HepG2 (cell line): ENCODE measurements at regions not wholly inside any gene's neighbourhood (a gene's known extent, or its start where the extent isn't known, plus 50 kb on each side); places are given as distances from the start of the nearest gene placed in this dataset.

Experiments
- ATAC-seq: fragments of 200-7000 bp; cut with Tn5 transposase; 3 replicates; pipeline ENCODE4 v1.9.1; 2020; ENCODE audit warnings: mild to moderate bottlenecking, moderate library complexity
- BruUV-seq: library from RNA; stranded (reverse); fragments of 400-500 nt; replicated peaks from 2 replicates; lab custom pipeline; 2021; lab: Mats Ljungman, UMichigan
- CTCF ChIA-PET: fragments of 300-600 bp; formaldehyde crosslinking; extraction: SDS; loops from one replicate; lab custom pipeline; 2021; ENCODE audit warnings: low total read pairs, inconsistent platforms, low intra/inter-chr PET ratio; lab: Yijun Ruan, JAX
- POLR2A ChIA-PET: fragments of 350-600 bp; sonication (Branson Sonifier 250); formaldehyde crosslinking; loops from one replicate; lab custom pipeline; 2020; ENCODE audit warnings: antibody characterized with exemption, inconsistent platforms; lab: Yijun Ruan, JAX
- DNase-seq: peaks from one replicate; pipeline ENCODE4 v3.0.0-alpha.2; 2015; ENCODE audit warnings: low spot score
- FAIRE-seq: peaks from 3 replicates; lab custom pipeline; 2011; peaks lifted over from hg19 to GRCh38; lab: Jason Lieb, UNC
- H2AFZ ChIP-seq: one replicate; pipeline ENCODE4 v1.6.1; 2011; ENCODE audit warnings: low read length, inconsistent platforms
- H3K27ac ChIP-seq: fragments of 300-600 bp; 3 replicates; pipeline ENCODE4 v1.8.0; 2011; ENCODE audit warnings: mixed run types, mild to moderate bottlenecking, mixed read lengths, low read length, inconsistent platforms; ENCODE audit not compliant: insufficient read depth; ENCODE audit errors: extremely low read length
- H3K27me3 ChIP-seq, 2 experiments: fragments of 200-600 bp in 1 of 2; 2 replicates in 1 of 2; 3 replicates in 1 of 2; pipeline versions ENCODE4 v1.6.0 to v1.8.0; 2011; ENCODE audit warnings: low read length in 2 of 2, mild to moderate bottlenecking in 2 of 2, moderate library complexity in 2 of 2, inconsistent platforms in 1 of 2; ENCODE audit not compliant: insufficient read depth in 2 of 2, control insufficient read depth in 1 of 2
- H3K36me3 ChIP-seq, 2 experiments: fragments of 200-600 bp in 1 of 2; replicated peaks in 1 of 2; 2 replicates in 1 of 2; 3 replicates in 1 of 2; pipeline versions ENCODE4 v1.5.1 to v1.8.0; 2011; ENCODE audit warnings: low read length in 2 of 2, inconsistent platforms in 1 of 2; ENCODE audit not compliant: insufficient read depth in 2 of 2, control insufficient read depth in 1 of 2
- H3K4me1 ChIP-seq: 2 replicates; pipeline ENCODE4 v1.5.1; 2012; ENCODE audit warnings: low read length, inconsistent platforms; ENCODE audit not compliant: insufficient read depth
- H3K4me2 ChIP-seq: 2 replicates; pipeline ENCODE4 v1.6.0; 2011; ENCODE audit warnings: low read depth, low read length, inconsistent platforms
- H3K4me3 ChIP-seq, 3 experiments: fragments of 200-600 bp in 1 of 3; sonication (generic), shearing (Covaris generic) in 1 of 3; replicated peaks in 1 of 3; 2 replicates each; pipeline ENCODE4 v1.5.1; 2011 to 2016; ENCODE audit warnings: low read length in 3 of 3, inconsistent platforms in 2 of 3, low read depth in 2 of 3, mild to moderate bottlenecking in 2 of 3, control low read depth in 1 of 3, mixed read lengths in 1 of 3; ENCODE audit not compliant: insufficient read depth in 1 of 3
- H3K79me2 ChIP-seq: one replicate; pipeline ENCODE4 v1.6.1; 2011; ENCODE audit warnings: low read length, inconsistent platforms; ENCODE audit not compliant: insufficient read depth
- H3K9ac ChIP-seq: 2 replicates; pipeline ENCODE4 v1.6.0; 2011; ENCODE audit warnings: mild to moderate bottlenecking, low read depth, low read length, inconsistent platforms; ENCODE audit not compliant: insufficient read depth
- H3K9me3 ChIP-seq: 2 replicates; pipeline ENCODE4 v1.5.1; 2012; ENCODE audit warnings: mild to moderate bottlenecking, low read length
- H4K20me1 ChIP-seq: 2 replicates; pipeline ENCODE4 v1.6.0; 2011; ENCODE audit warnings: inconsistent platforms, mild to moderate bottlenecking, low read length, moderate library complexity; ENCODE audit not compliant: insufficient read depth
- IRX3 ChIP-seq: sonication (generic); formaldehyde crosslinking; IDR thresholded peaks from 2 replicates; pipeline ENCODE4 v1.8.1; 2023; ENCODE audit warnings: mild to moderate bottlenecking, low read depth, missing genetic modification reagents, borderline replicate concordance
- MAFF ChIP-seq: IDR thresholded peaks from 2 replicates; pipeline ENCODE4 v1.6.1; 2011; ENCODE audit warnings: low read depth, low read length, improper control_type of control experiment
- MTF1 ChIP-seq: sonication (generic); formaldehyde crosslinking; IDR thresholded peaks from 2 replicates; pipeline ENCODE4 v1.5.0; 2020; ENCODE audit warnings: missing genetic modification reagents
- SMC3 ChIP-seq: IDR thresholded peaks from 2 replicates; pipeline ENCODE4 v1.6.1; 2011; ENCODE audit warnings: low read length, improper control_type of control experiment
- SP2 ChIP-seq: sonication (generic); formaldehyde crosslinking; IDR thresholded peaks from 2 replicates; pipeline ENCODE4 v1.5.1; 2020; ENCODE audit warnings: mild to moderate bottlenecking, missing genetic modification reagents
- ZNF569 ChIP-seq: sonication (generic); formaldehyde crosslinking; IDR thresholded peaks from 2 replicates; pipeline ENCODE4 v1.5.0; 2020; ENCODE audit warnings: mild to moderate bottlenecking, missing genetic modification reagents, moderate library complexity, borderline replicate concordance
- WGBS: methylation state at CpG from one replicate; pipeline ENCODE4 v1.1.6; 2017; ENCODE audit warnings: low lambda C conversion rate; 5-methylcytosine and 5-hydroxymethylcytosine counted together
- in situ Hi-C: cut with HindIII; loops from 2 replicates; pipeline ENCODE4 v1.10.0; 2017; ENCODE audit warnings: low pct_unique_long_range_greater_than_20kb; ENCODE audit not compliant: extremely low pct_ligation_motif_present
- intact Hi-C: fragments of 100-400 bp; cut with micrococcal nuclease; formaldehyde crosslinking; loops from one replicate; pipeline ENCODE4 v1.10.0; 2022; ENCODE audit not compliant: unreplicated experiment
- TF ChIP-seq, protein P1 (sequence below): sonication (generic); formaldehyde crosslinking; IDR thresholded peaks from 2 replicates; pipeline ENCODE4 v1.4.0; 2020; ENCODE audit warnings: low read depth, mild to moderate bottlenecking, missing genetic modification reagents
- TF ChIP-seq, protein P2 (sequence below): sonication (generic); formaldehyde crosslinking; IDR thresholded peaks from 2 replicates; pipeline ENCODE4 v1.8.0; 2022; ENCODE audit warnings: mild to moderate bottlenecking, missing genetic modification reagents, moderate library complexity

DNA sequence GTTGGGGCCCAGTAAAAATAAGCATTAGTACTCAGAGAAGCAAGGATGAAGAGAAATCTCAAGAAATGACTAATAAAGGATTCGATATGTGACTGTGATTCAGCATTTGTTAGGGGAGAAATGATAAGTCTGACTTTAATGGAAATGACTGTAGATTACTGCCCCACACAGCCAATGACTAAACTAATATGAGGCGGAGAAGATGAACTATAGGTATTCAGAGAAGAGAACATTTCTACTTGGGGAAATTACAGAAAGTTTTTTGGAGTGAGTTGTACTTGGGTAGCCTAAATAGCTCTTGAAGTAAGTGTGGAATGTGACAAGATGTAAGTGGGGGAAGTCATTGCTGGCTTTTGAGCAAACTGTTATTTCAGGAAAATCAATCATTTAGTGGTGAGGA lies 380.0 kb downstream of the PDCD6IP start:
- Histone ChIP-seq H3K4me3 (no peak overlapping the region), H2AFZ (no peak overlapping the region), H3K9me3 (no peaks in the 10 kb centered on the region), H3K9ac (no peak overlapping the region), H3K27me3 (no peaks in the 10 kb centered on the region), H3K4me1 (no peaks in the 10 kb centered on the region), H3K79me2 (no peaks in the 10 kb centered on the region), H3K27ac (no peak overlapping the region), H4K20me1 (no peaks in the 10 kb centered on the region), H3K36me3 (no peaks in the 10 kb centered on the region), H3K4me2 (no peak overlapping the region)
- BruUV-seq: no TSS peak
- DNase-seq (no peak), FAIRE-seq (no peak), ATAC-seq (no peak)
- intact Hi-C loops: no loop called here
- TF ChIP-seq ZNF569 (CRISPR knock-in tag) (no peak), SMC3 (no peak), SP2 (no peak), MTF1 (CRISPR knock-in tag) (no peak)
- TF ChIP-seq, protein P1, sequence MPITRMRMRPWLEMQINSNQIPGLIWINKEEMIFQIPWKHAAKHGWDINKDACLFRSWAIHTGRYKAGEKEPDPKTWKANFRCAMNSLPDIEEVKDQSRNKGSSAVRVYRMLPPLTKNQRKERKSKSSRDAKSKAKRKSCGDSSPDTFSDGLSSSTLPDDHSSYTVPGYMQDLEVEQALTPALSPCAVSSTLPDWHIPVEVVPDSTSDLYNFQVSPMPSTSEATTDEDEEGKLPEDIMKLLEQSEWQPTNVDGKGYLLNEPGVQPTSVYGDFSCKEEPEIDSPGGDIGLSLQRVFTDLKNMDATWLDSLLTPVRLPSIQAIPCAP (CRISPR knock-in tag): no peak
- WGBS: 24% methylated on average over 2 of the region's 2 CpGs
- in situ Hi-C loops: no loop called here
- ChIA-PET POLR2A (no interaction called here), CTCF (no interaction called here)

DNA sequence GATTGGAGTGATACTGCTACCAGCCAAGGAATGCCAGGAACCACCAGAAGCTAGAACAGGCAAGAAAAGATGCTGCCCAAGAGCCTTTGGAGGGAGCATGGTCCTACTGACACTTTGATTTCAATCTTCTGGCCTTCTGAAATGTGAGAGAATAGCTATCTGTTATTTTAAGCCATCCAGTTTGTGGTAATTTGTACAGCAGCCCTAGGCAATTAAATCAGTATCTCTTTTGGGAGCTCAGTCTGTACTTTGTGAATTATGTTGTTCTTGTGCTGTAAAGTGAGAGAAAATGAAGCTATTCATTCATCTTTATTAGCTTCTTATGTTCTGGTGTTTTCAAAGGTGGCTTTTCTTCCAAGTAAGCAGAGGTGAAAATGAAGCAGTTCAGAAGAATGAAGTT lies 381.3 kb downstream of the PDCD6IP start:
- ATAC-seq (no peak), FAIRE-seq (no peak), DNase-seq (no peak)
- TF ChIP-seq, protein P2, sequence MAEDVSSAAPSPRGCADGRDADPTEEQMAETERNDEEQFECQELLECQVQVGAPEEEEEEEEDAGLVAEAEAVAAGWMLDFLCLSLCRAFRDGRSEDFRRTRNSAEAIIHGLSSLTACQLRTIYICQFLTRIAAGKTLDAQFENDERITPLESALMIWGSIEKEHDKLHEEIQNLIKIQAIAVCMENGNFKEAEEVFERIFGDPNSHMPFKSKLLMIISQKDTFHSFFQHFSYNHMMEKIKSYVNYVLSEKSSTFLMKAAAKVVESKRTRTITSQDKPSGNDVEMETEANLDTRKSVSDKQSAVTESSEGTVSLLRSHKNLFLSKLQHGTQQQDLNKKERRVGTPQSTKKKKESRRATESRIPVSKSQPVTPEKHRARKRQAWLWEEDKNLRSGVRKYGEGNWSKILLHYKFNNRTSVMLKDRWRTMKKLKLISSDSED (CRISPR knock-in tag): no peak
- TF ChIP-seq IRX3 (CRISPR knock-in tag) (no peak), MAFF (no peak)
- Histone ChIP-seq H3K4me2 (no peak overlapping the region), H4K20me1 (no peaks in the 10 kb centered on the region), H3K4me1 (no peaks in the 10 kb centered on the region), H3K9me3 (no peaks in the 10 kb centered on the region), H3K9ac (no peak overlapping the region), H3K4me3 (no peak overlapping the region), H2AFZ (no peak overlapping the region), H3K27ac (no peak overlapping the region), H3K27me3 (no peaks in the 10 kb centered on the region), H3K36me3 (no peaks in the 10 kb centered on the region), H3K79me2 (no peaks in the 10 kb centered on the region)
- no TSS peak for BruUV-seq
- ChIA-PET POLR2A (no interaction called here), CTCF (no interaction called here)
- in situ Hi-C loops (no loop called here), intact Hi-C loops (no loop called here)
